Pancreas (tissue), 10 donors: ENCODE measurements at regions not wholly inside any gene's neighbourhood (a gene's known extent, or its start where the extent isn't known, plus 50 kb on each side); places are given as distances from the start of the nearest gene placed in this dataset.
A peak's percentile ranks its signal among the peaks of the same experiment; 100 is the strongest.

Experiments used
- ATAC-seq, 4 donors: fragments of 200-7000 bp; cut with Tn5 transposase; one replicate each; pipeline versions ENCODE4 v1.8.0 to v1.9.1; 2020; ENCODE audit warnings: mild to moderate bottlenecking in 4 of 4, moderate library complexity in 4 of 4
- DNase-seq, 6 donors: peaks; one replicate each; pipeline ENCODE4 v3.0.0-alpha.2; 2020
- FAIRE-seq: peaks from 2 replicates; lab custom pipeline; 2012; peaks lifted over from hg19 to GRCh38; lab: Jason Lieb, UNC
- H3K27ac ChIP-seq, 4 donors: fragments of 200-600 bp; sonication (generic); 1 replicate in 3 of 4; 2 replicates in 1 of 4; pipeline versions ENCODE4 v1.5.0 to v1.8.0; 2020
- H3K27me3 ChIP-seq, 4 donors: fragments of 200-600 bp; one replicate each; pipeline ENCODE4 v1.8.0; 2021
- H3K36me3 ChIP-seq, 3 donors: fragments of 200-600 bp; sonication (generic) in 1 of 3; one replicate each; pipeline versions ENCODE4 v1.5.0 to v1.8.0; 2020 to 2021
- H3K4me1 ChIP-seq, 3 donors: fragments of 200-600 bp; one replicate each; pipeline ENCODE4 v1.8.0; 2021
- H3K4me3 ChIP-seq, 4 donors: fragments of 200-600 bp; sonication (generic) in 2 of 4; one replicate each; pipeline versions ENCODE4 v1.5.0 to v1.8.0; 2020 to 2021
- H3K9me3 ChIP-seq, 4 donors: fragments of 200-600 bp; one replicate each; pipeline ENCODE4 v1.8.0; 2021
- CTCF ChIP-seq, 4 donors: fragments of 200-600 bp; sonication (generic) in 3 of 4; IDR thresholded peaks; one replicate each; pipeline versions ENCODE4 v1.5.0 to v1.8.0; 2021; ENCODE audit warnings: antibody characterized with exemption in 4 of 4
- WGBS, 2 donors: extraction: QIAGEN DNeasy Blood & Tissue Kit; methylation state at CpG; one replicate each; pipeline ENCODE4 v1.1.7; 2013; 5-methylcytosine and 5-hydroxymethylcytosine counted together
- intact Hi-C, 3 donors: fragments of 100-400 bp; cut with DNase I; formaldehyde crosslinking; loops; one replicate each; pipeline versions ENCODE4 v1.11.1 to v1.14.2; 2022
- donor health status: healthy with polysubstance abuse.
- donor health status: DM: no; HTN: no; CAD: no; lungs with moderate emphysema.
- donor health status: DM: no; HTN: no; CAD: no.
- donor health status: control.
- donor health status: control.
- donor health status: Bipolar disorder and iron deficiency.
- donor health status: DM: yes; HTN: yes; CAD: no.
- donor health status: DM: no; HTN: no; CAD: no.
- donor health status: DM: no; HTN: no; CAD: no.
- donor health status: DM: yes; HTN: yes; CAD: no.

- intact Hi-C loops = no loop called here
- 73 to 80% methylated on average over 2 of the region's 2 CpGs for WGBS, 2 donors
- no peak for TF ChIP-seq CTCF (IDR thresholded peaks at IDR 0.05)
- ATAC-seq (no peak), DNase-seq (no peak), FAIRE-seq (no peak)
- peaks cover 2 to 8% (median 5%) of the 10 kb centered on the region in 3 donors for H3K4me1 ChIP-seq
- no peaks in the 10 kb centered on the region for H3K9me3 ChIP-seq
- H3K27ac ChIP-seq = no peak overlapping the region
- no peak overlapping the region for H3K4me3 ChIP-seq
- H3K36me3 ChIP-seq = no peaks in the 10 kb centered on the region
- no peaks in the 10 kb centered on the region for H3K27me3 ChIP-seq
Observed at GRCh38 chr2:241990466-241990865, 120.9 kb downstream of the RTP5 start.

- no peak for TF ChIP-seq CTCF (IDR thresholded peaks at IDR 0.05)
- WGBS, 2 donors = 90 to 93% methylated on average over 26 of the region's 26 CpGs
- FAIRE-seq (no peak), ATAC-seq (no peak), DNase-seq (peak in 1 of 6 donors; percentile 41)
- Histone ChIP-seq H3K27me3 (no peaks in the 10 kb centered on the region), H3K4me1 (peaks cover 2 to 8% (median 5%) of the 10 kb centered on the region in 3 donors), H3K36me3 (no peaks in the 10 kb centered on the region), H3K4me3 (no peak overlapping the region), H3K27ac (no peak overlapping the region), H3K9me3 (no peaks in the 10 kb centered on the region)
- intact Hi-C loops = no loop called here
Observed at GRCh38 chr2:241991299-241991698, 121.8 kb downstream of the RTP5 start.

GRCh38 chr2:241992753-241993152 lies 123.2 kb downstream of the RTP5 start:
- DNase-seq (peak in 1 of 6 donors; percentile 47), FAIRE-seq (no peak), ATAC-seq (no peak)
- no peaks in the 10 kb centered on the region for H3K27me3 ChIP-seq
- H3K27ac ChIP-seq = no peak overlapping the region
- no peak overlapping the region for H3K4me3 ChIP-seq
- no peaks in the 10 kb centered on the region for H3K9me3 ChIP-seq
- H3K36me3 ChIP-seq = peaks cover 0 to 6% (median 0%) of the 10 kb centered on the region in 3 donors
- intact Hi-C loops = no loop called here
- TF ChIP-seq CTCF (IDR thresholded peaks at IDR 0.05) = no peak
- WGBS, 2 donors = 90 to 94% methylated on average over 14 of the region's 14 CpGs
- H3K4me1 ChIP-seq = peaks cover 2 to 8% (median 5%) of the 10 kb centered on the region in 3 donors

- ATAC-seq = no peak
- H3K27me3 ChIP-seq = no peaks in the 10 kb centered on the region
- no peak for FAIRE-seq
- no peak overlapping the region for H3K4me3 ChIP-seq
- peaks cover 0 to 6% (median 0%) of the 10 kb centered on the region in 3 donors for H3K36me3 ChIP-seq
- no peaks in the 10 kb centered on the region for H3K9me3 ChIP-seq
- WGBS, 2 donors = 95 to 99% methylated on average over 16 of the region's 16 CpGs
- H3K27ac ChIP-seq = no peak overlapping the region
- TF ChIP-seq CTCF (IDR thresholded peaks at IDR 0.05) = no peak
- intact Hi-C loops = no loop called here
- H3K4me1 ChIP-seq = peaks cover 2 to 7% (median 3%) of the 10 kb centered on the region in 3 donors
- peak in 1 of 6 donors; percentile 39 for DNase-seq
Observed at GRCh38 chr2:241993386-241994005, 124.0 kb downstream of the RTP5 start.

- 87 to 91% methylated on average over 12 of the region's 12 CpGs for WGBS, 2 donors
- Histone ChIP-seq H3K9me3 (no peaks in the 10 kb centered on the region), H3K36me3 (peaks cover 0 to 6% (median 0%) of the 10 kb centered on the region in 3 donors), H3K4me1 (peaks cover 0 to under 1% (median 0%) of the 10 kb centered on the region in 3 donors), H3K4me3 (no peak overlapping the region), H3K27ac (no peak overlapping the region), H3K27me3 (no peaks in the 10 kb centered on the region)
- no peak for TF ChIP-seq CTCF (IDR thresholded peaks at IDR 0.05)
- no peak for ATAC-seq
- peak in 1 of 6 donors; percentile 33 for DNase-seq
- no peak for FAIRE-seq
- intact Hi-C loops = no loop called here
Observed at GRCh38 chr2:241994086-241994485, 124.6 kb downstream of the RTP5 start.
